Posterior cingulate gyrus (tissue), 11 donors: ENCODE measurements at regions not wholly inside any gene's neighbourhood (a gene's known extent, or its start where the extent isn't known, plus 50 kb on each side); places are given as distances from the start of the nearest gene placed in this dataset.

Experiments used
- DNase-seq, 10 donors: peaks; one replicate each; pipeline versions ENCODE4 v3.0.0 to v3.0.0-alpha.2; 2020 to 2021; ENCODE audit warnings: mixed read lengths in 3 of 10
- intact Hi-C: fragments of 100-400 bp; cut with DNase I; formaldehyde crosslinking; loops from one replicate; pipeline ENCODE4 v1.15.1; 2023

- DNase-seq: no peak
- intact Hi-C loops: no loop called here
These were observed 107.8 kb downstream of the TFAP2A start for GRCh38 chr6:10307028-10307427.

DNA sequence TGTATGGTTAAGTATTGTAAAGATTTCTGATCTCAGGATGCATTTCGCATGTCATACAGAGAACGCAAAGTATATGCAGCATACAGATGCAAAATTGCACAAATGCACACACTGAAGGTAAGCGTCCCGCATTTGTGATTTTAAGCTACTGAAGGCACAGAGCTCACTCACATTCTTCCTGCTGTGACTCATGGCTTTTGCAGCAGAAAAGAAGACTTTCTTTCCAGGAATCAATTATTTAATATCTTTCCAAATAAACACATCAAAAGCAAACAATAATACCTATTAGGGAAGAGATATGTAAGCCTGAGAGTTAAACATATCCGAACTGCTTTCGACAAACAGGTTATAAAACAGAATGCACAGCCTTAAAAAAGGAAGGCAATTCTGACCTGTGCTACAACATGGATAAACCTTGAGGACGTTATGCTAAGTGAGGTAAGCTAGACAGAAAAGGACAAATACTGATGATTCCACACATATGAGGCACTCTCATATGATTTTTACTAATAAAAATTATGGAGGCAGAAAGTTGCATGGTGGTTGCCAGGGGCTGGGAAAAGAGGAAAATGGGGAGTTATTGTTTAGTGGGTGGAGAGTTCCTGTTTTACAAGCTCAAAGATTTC lies 109.0 kb downstream of the TFAP2A start:
- intact Hi-C loops: no loop called here
- no peak for DNase-seq

DNA sequence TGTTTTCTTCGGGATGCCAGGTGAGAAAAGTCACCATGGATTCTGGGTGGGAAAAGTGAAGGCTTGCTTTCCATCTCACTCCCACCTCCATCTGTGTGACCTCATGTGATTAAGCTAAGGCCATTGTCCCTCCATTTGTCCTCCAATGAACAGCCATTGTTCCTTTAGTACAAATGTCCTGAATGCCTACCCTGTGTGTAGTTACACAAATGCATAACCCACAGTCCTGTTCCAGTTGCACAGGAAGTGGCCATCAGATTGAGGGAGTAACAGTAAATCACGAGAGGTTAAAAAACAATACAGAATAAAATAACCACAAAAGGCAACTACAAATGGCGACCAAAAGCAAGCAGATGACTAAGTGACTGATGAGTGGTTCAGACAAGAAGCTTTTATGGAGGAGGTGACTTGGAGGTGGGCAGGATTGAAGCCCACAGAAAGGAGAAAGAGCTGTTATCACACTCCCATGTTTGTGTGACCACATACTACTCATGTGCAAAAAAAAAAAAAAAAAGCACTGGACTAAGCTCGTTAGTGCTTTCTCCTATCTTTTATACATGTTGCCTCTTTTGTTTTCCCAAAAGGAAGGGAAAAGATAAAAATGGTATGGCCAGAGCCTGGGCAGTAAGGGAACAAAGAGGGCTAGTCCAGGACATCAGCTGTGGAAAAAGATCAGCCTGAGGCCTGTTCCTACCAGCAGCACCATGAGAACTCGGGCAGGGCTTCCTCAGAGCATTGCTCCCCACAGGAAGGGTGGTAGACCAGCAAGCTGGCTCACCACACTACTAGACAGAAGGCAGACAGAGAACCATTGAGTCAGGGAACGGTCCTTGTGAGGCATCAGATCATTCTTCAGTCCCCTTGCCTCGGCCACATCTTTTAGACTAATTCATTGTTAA lies 111.0 kb downstream of the TFAP2A start:
- no peak for DNase-seq

DNA sequence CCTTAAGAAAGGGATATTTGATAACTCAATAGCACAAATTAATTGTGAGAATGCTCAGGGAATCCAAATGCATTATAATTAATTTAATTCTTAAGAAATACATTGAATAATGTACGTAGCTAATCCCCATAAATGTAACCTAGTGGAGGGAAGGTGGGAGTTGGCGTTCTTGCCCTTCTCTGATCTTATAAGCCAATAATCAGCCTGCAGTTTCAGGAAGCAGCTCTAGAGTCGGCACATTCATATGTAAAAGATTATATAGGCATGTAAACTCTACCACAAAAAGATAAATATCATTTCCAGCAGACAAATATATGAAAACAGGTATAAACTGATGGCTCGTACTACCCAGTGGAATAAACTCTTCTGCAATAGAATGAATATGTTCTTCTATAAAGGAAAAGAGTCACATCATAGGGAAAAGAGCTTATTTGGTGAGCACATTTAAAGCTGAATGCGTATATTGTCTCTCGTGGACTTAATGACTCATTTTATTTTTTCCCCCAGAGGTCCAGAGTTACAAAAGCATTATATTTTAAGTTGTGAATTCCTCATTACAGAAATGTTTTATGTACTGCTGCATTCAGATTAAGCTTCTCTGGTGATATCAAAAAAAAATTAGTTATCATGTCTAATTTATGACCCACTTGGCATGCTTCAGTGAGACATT lies 112.2 kb downstream of the TFAP2A start:
- intact Hi-C loops: no loop called here
- no peak for DNase-seq

More for the DNA sequence above, 111.0 kb downstream of the TFAP2A start:
- intact Hi-C loops: no loop called here

- intact Hi-C loops: no loop called here
These were observed 114.8 kb downstream of the TFAP2A start for GRCh38 chr6:10300071-10300470.

GRCh38 chr6:10297832-10298231 lies 117.0 kb downstream of the TFAP2A start:
- intact Hi-C loops: no loop called here
- DNase-seq: no peak

More at GRCh38 chr6:10300071-10300470, 114.8 kb downstream of the TFAP2A start:
- DNase-seq: no peak

DNA sequence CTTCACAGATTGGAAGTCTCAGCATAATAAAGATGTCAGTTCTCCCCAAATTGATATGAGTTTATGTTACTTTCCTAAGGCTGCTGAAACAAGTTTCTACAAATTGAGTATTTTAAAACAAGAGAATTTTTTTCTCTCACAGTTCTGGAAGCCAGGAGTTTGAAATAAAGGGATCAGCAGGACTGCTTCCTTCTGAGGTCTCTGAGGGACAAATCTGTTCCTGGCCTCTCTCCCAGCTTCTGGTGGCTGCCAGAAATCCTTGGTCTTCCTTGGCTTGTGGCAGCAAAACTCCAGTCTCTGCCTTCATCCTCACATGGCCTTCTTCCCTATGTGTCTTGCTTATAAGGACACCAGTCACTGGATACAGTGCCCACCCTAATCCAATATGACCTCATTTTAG lies 136.1 kb downstream of the TFAP2A start:
- intact Hi-C loops: no loop called here
- peak in 3 of 10 donors; percentile 6 to 18 (median 14) for DNase-seq

- no peak for DNase-seq
- intact Hi-C loops: no loop called here
These were observed 138.1 kb downstream of the TFAP2A start for GRCh38 chr6:10276660-10277287.

- DNase-seq: no peak
- intact Hi-C loops: no loop called here
These were observed 138.8 kb downstream of the TFAP2A start for GRCh38 chr6:10276106-10276505.

DNA sequence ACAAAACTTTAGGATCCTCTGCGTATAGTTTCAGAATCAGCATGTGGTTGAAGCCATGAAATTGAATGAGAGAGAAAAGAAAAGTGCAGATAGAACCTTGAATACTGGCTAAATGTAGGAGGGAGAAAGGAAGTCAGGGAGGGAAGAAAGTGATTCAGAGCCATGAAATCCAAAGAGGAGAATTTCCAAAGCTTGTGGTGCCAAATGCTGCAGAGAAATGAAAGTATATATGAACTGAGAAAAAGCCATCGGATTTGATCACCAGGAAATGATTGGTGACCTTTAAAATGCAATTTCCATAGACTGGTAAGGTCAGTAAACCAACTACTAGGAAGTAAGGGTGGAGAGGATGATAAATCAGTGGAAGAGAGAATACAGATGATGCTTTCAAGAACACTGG lies 142.3 kb downstream of the TFAP2A start:
- intact Hi-C loops: no loop called here
- DNase-seq: no peak

DNA sequence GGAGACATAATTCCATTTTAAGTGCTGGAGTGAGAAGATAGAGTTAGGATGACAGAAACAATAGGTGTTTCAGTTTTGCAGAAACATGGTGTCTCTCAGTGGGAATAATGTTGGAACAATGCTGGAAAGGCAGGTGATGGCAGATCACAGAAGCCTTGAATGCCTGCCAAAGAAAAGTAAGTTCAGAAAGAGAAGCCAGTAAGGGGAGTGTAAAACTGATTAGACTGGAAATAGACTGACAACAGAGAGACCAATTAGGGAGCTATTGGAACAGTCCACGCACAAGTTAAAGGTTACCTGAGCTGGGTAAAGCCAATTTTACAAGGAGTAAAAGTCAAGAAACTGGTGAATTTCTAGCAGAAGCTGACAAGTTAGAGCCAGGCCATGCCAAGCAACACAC lies 142.9 kb downstream of the TFAP2A start:
- intact Hi-C loops: no loop called here
- DNase-seq: no peak

- DNase-seq: no peak
- intact Hi-C loops: no loop called here
These were observed 144.9 kb downstream of the TFAP2A start for GRCh38 chr6:10269814-10270472.

DNA sequence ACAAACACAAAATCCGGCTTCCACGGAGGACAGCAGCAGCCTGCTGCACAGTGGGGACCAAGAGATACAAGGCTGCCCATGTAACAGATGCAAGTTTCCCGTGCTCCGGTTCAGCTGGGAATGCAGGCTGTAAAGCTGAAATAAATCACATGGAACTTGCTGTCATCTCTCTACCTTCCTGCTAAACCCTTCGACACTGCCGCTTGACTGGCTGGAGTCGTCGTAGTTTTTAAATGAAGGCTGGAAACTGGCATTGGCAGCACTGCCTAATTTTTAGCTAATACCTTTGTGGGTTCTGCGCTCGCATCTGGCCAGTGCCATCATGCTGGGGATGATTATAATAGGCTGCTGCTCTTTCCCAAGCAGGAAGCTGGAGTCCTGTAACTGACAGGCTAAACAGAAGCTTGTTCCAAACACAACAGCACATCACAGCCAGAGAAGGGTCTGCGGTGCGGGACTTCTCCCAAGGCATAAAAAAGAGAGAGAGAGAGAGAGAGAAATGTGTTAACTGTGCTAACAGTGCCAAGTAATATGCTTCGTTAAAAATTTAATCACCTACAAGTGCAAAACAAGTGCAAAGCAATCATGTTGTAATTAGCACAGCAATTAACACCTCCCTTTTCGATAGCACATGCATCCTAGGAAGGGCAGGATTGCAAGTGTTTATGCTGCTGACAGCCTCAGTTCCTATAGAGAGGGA lies 146.1 kb downstream of the TFAP2A start:
- intact Hi-C loops: no loop called here
- no peak for DNase-seq

DNA sequence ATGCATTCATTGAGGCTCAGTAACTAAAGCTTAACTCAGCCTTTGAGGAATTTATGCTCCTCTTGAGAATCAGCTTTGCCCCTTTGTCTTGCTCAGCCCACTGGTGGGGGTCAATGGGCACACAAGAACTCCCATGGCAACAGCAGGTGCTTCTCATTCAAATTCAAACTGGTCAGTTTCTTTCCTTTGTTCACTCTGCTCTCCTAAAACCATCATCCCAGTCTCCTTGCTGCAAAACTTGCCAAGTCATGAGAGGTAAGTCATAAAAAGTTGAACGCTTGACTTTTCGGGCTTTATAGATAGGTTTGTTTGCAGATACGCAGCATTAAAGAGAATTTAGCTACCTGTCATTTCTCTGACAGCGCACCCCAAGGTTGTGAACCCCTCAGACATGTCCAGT lies 146.8 kb downstream of the TFAP2A start:
- intact Hi-C loops: no loop called here
- no peak for DNase-seq

GRCh38 chr6:10266462-10266861 lies 148.4 kb downstream of the TFAP2A start:
- intact Hi-C loops: no loop called here
- DNase-seq: no peak

DNA sequence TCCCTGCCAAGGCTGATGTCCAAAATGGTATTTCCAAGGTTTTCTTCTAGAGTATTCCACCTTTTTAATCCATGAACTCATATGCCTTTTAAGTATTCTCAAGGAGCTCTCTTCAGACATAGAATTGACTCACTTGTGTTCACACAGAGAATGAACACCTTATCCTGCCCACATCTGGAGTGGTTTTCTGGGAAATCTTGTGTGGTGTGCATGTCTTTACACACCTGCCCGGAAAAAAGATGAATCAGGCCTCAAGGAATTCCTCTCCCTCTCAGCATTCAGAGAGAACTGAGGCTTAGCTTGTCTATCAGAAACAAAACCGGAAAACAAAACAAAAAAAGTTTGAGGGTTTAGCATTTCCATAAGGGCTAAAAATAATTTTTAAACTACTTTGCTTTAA lies 148.8 kb downstream of the TFAP2A start:
- no peak for DNase-seq
- intact Hi-C loops: no loop called here

GRCh38 chr6:10262505-10262904 lies 152.4 kb downstream of the TFAP2A start:
- intact Hi-C loops: no loop called here
- no peak for DNase-seq

- no peak for DNase-seq
- intact Hi-C loops: no loop called here
These were observed 155.2 kb downstream of the TFAP2A start for GRCh38 chr6:10259671-10260070.

DNA sequence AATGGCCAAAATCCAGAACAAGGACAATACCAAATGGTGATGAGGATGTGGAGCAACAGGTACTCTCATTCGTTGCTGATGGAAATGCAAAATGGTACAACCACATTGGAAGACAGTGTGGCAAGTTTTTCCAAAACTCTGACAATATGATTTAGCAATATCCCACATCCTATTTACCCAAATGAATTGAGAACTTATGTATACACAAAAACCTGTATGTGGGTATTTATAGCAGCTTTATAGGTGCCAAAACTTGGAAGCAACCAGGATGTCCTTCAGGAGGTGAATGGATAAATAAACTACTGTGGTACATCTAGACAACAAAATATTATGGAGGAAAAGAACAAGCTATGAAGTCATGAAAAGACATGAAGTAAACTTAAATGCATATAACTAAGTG lies 156.5 kb downstream of the TFAP2A start:
- intact Hi-C loops: no loop called here
- DNase-seq: no peak

- intact Hi-C loops: no loop called here
- DNase-seq: no peak
These were observed 158.7 kb downstream of the TFAP2A start for GRCh38 chr6:10256113-10256690.
